HG03469 (cell line): ENCODE measurements at regions not wholly inside any gene's neighbourhood (a gene's known extent, or its start where the extent isn't known, plus 50 kb on each side); places are given as distances from the start of the nearest gene placed in this dataset.

ENCODE experiments used
- ATAC-seq: cut with Tn5 transposase; IDR thresholded peaks from one replicate; pipeline ENCODE4 v1.9.1; 2021; ENCODE audit warnings: mild to moderate bottlenecking, moderate library complexity, moderate number of reproducible peaks; ENCODE audit not compliant: unreplicated experiment

GRCh38 chr9:71218774-71219173, 97.4 kb upstream of the TRPM3 start:
- no peak for ATAC-seq

GRCh38 chr9:71213633-71214032, 92.2 kb upstream of the TRPM3 start:
- no peak for ATAC-seq

GRCh38 chr9:71210326-71210725, 88.9 kb upstream of the TRPM3 start:
- no peak for ATAC-seq

GRCh38 chr9:71209890-71210289, 88.5 kb upstream of the TRPM3 start:
- no peak for ATAC-seq

GRCh38 chr9:71202931-71203330, 81.5 kb upstream of the TRPM3 start:
- no peak for ATAC-seq

- ATAC-seq = no peak
These were observed 70.3 kb upstream of the TRPM3 start for GRCh38 chr9:71191708-71192107.

- ATAC-seq = no peak
These were observed 61.8 kb upstream of the TRPM3 start for GRCh38 chr9:71183251-71183650.

- ATAC-seq = no peak
These were observed 57.8 kb upstream of the TRPM3 start for GRCh38 chr9:71179183-71179582.

GRCh38 chr9:71177901-71178300, 56.5 kb upstream of the TRPM3 start:
- ATAC-seq = no peak

- ATAC-seq = no peak
These were observed 50.1 kb upstream of the TRPM3 start for GRCh38 chr9:71171517-71171916.
